HepG2 (cell line): ENCODE measurements at regions not wholly inside any gene's neighbourhood (a gene's known extent, or its start where the extent isn't known, plus 50 kb on each side); places are given as distances from the start of the nearest gene placed in this dataset.

Experiments
- MEIS2 ChIP-seq: sonication (generic); formaldehyde crosslinking; IDR thresholded peaks from 2 replicates; pipeline ENCODE4 v1.9.0; 2021; ENCODE audit warnings: mild to moderate bottlenecking, missing genetic modification reagents
- TF ChIP-seq, protein P1 (sequence below): sonication (generic); formaldehyde crosslinking; IDR thresholded peaks from 2 replicates; pipeline ENCODE4 v1.4.0; 2020; ENCODE audit warnings: missing genetic modification reagents
- TF ChIP-seq, protein P2 (sequence below): sonication (generic); formaldehyde crosslinking; IDR thresholded peaks from 2 replicates; pipeline ENCODE4 v1.5.0; 2020; ENCODE audit warnings: mild to moderate bottlenecking, missing genetic modification reagents, moderate library complexity

DNA sequence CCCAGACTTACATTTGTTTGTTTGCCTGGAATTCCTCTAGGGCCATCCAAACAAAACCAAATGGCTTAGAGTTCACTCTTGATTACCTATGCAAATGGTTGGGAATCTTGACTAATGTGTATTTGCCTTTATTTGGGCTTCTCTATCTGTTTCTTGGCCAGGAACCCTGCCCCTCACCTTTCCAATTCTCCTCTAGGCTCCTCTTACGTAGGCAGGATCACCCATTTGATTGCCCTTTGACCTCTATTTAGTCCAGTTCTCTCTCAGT lies 123.0 kb upstream of the DYRK2 start:
- no peak for TF ChIP-seq MEIS2 (CRISPR knock-in tag)
- TF ChIP-seq, protein P1, sequence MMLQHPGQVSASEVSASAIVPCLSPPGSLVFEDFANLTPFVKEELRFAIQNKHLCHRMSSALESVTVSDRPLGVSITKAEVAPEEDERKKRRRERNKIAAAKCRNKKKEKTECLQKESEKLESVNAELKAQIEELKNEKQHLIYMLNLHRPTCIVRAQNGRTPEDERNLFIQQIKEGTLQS (CRISPR knock-in tag) = no peak
- TF ChIP-seq, protein P2, sequence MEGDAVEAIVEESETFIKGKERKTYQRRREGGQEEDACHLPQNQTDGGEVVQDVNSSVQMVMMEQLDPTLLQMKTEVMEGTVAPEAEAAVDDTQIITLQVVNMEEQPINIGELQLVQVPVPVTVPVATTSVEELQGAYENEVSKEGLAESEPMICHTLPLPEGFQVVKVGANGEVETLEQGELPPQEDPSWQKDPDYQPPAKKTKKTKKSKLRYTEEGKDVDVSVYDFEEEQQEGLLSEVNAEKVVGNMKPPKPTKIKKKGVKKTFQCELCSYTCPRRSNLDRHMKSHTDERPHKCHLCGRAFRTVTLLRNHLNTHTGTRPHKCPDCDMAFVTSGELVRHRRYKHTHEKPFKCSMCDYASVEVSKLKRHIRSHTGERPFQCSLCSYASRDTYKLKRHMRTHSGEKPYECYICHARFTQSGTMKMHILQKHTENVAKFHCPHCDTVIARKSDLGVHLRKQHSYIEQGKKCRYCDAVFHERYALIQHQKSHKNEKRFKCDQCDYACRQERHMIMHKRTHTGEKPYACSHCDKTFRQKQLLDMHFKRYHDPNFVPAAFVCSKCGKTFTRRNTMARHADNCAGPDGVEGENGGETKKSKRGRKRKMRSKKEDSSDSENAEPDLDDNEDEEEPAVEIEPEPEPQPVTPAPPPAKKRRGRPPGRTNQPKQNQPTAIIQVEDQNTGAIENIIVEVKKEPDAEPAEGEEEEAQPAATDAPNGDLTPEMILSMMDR (CRISPR knock-in tag) = no peak
